ENCODE measurements at regions not wholly inside any gene's neighbourhood (a gene's known extent, or its start where the extent isn't known, plus 50 kb on each side); places are given as distances from the start of the nearest gene placed in this dataset.

GRCh38 chr6:133583907-133584427 is 304.9 kb upstream of the TCF21 start:
- no peak for DNase-seq (ENCODE audit: low read depth in 2 of 2)

- DNase-seq (ENCODE audit: low read depth in 2 of 2) = no peak
These were observed 304.1 kb upstream of the TCF21 start for GRCh38 chr6:133584823-133585222.

DNA sequence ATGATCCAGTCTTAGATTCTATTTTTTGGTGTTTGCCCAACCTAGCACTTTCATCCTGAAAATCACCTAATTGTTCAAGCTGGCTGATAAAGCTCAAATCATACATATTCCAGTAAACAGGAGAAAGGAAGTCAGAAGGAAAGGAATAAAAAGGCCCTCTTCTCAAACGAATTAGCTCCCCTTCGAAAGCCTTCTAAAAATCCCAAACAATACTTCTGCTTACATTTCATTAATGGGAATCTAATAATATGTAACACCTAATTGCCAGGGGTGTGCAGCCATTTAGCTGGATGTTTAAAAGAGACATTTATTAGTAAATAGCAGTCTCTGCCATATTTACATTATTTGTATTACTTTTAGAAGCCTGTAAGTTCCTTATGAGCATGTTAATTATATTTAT is 302.9 kb upstream of the TCF21 start:
- no peak for DNase-seq (ENCODE audit: low read depth in 2 of 2)

GRCh38 chr6:133587546-133588160 is 301.3 kb upstream of the TCF21 start:
- no peak for DNase-seq (ENCODE audit: low read depth in 2 of 2)

GRCh38 chr6:133590196-133590595 is 298.7 kb upstream of the TCF21 start:
- no peak for DNase-seq (ENCODE audit: low read depth in 2 of 2)

- no peak for DNase-seq (ENCODE audit: low read depth in 2 of 2)
These were observed 298.1 kb upstream of the TCF21 start for GRCh38 chr6:133590814-133591213.

GRCh38 chr6:133591275-133591674 is 297.6 kb upstream of the TCF21 start:
- no peak for DNase-seq (ENCODE audit: low read depth in 2 of 2)

DNA sequence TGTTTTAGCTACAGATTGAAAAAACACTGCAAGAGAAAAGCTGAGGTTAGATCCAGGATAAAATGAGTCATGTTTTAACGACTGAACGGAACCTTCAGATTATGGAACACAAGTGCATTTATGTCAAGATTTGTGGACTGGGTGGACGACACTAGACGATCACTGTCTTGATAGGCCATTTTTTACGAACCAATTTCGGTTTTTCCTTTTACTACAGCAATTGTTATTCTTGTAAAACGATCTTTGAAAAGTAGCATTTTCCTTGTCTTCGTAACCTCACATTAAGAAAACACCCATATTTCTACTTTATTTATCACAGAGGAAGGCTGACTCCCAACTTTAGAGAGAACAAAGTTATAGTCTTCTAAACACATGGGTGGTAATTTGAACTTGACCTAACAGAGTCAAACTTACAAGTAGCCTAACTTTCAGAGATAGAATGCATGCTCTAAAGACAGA is 294.2 kb upstream of the TCF21 start:
- no peak for DNase-seq (ENCODE audit: low read depth in 2 of 2)

- DNase-seq (ENCODE audit: low read depth in 2 of 2) = no peak
These were observed 293.7 kb upstream of the TCF21 start for GRCh38 chr6:133595111-133595761.

- DNase-seq (ENCODE audit: low read depth in 2 of 2) = no peak
These were observed 282.1 kb upstream of the TCF21 start for GRCh38 chr6:133606852-133607251.

DNA sequence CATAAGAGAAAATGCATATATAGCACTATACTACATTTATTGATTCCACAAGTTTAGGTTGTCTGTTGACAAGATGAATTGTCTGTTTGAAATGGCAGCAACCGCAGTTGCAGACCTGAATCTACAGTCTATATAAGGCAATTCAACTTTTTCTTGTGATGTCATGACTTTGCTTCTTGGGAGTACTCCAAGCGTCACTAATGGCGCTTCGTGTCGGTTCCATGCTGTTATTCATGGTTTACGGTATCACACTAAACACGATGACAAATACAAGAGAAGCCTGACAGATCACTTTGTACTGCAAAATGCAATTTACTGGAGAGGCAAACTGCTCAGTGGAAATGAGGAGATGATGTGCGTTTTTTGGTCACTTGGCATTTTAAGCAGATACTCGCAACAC is 280.3 kb upstream of the TCF21 start:
- DNase-seq (ENCODE audit: low read depth in 2 of 2) = no peak

- no peak for DNase-seq (ENCODE audit: low read depth in 2 of 2)
These were observed 279.3 kb upstream of the TCF21 start for GRCh38 chr6:133609415-133610226.

DNA sequence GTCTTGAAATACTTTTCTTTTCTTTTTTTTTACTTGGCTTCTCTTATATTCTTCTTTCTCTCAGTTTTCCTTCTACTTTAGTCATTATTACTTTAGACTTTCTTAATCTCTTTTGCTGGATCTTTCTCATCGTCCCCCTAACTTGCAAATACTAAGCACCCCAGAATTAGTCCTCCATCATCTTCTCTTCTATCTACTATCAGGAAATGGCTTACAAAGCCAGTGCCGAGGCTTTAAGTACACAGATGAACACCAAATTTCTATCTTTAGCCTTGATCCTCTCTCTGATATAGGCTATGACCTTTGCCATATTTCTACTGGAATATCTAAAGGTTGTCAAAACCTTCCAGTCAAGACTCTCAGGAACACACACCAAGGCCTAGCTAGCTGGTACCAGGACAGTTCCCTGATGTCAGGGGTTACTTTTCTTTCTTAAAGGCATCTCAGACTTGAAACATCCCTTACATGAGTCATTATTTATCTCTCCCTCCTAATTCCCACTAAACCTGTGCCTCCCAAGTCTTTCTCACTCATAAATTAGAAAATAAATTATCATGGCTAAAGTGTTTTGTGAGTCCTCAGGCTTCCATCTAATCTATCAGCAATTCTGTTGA is 278.6 kb upstream of the TCF21 start:
- DNase-seq (ENCODE audit: low read depth in 2 of 2) = no peak

- no peak for DNase-seq (ENCODE audit: low read depth in 2 of 2)
These were observed 277.9 kb upstream of the TCF21 start for GRCh38 chr6:133610971-133611370.

GRCh38 chr6:133612459-133612858 is 276.5 kb upstream of the TCF21 start:
- DNase-seq (ENCODE audit: low read depth in 2 of 2) = no peak

DNA sequence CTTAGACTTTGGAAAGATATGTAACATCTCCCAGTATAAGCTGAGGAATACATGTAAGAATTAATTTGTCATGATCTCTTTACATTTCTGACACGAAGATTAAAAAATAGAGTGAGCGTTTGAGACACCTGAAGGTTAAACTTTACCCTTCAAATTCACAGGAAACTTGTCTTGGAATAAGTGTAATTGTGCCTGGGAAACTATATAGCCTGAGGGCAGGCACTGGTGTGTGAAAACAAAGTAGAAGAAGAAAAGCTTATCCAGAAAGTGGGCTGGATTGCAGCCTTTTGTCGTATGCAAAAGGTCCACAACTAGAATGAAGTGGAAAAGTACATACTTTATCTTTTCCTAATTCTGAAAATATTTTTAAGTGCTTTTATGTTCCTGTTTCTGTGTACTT is 275.7 kb upstream of the TCF21 start:
- DNase-seq (ENCODE audit: low read depth in 2 of 2) = no peak

DNA sequence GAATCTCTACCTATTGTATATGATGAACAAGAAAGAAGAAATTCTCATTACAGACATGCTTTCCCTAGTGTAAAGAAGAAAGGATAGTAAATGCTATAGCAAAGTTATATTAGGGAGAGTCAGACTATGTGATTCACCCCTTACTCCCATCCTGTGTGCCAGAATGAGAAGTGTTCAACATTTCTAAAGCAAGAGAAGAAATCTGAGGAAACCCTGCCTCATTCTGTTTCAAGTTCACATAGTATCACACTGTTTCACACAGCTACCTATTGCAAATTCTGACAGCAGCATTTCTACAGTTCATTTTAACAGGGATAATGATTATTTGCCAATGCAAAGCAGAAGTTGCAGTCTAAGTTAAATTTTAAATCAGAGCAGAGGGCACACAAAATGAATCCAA is 267.2 kb upstream of the TCF21 start:
- no peak for DNase-seq (ENCODE audit: low read depth in 2 of 2)

DNA sequence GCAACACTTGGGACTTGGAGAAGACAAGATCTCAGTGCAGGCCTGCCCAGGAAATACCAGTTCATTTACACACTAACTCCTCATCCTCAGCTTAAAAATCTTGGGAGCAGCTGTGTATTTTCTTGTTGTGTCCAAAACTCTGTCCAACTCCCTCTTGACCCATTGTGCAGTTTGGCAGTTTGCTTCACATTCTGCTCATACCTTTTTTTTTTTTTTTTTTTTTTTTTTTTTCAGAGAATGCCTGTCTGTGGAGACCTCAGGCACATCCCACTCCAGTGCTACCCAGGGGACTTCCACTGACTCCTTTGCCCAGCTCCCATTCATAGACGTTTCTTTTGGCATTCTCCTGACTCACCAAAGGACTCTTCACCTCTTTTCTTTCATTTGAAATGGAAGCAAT is 265.8 kb upstream of the TCF21 start:
- no peak for DNase-seq (ENCODE audit: low read depth in 2 of 2)

DNA sequence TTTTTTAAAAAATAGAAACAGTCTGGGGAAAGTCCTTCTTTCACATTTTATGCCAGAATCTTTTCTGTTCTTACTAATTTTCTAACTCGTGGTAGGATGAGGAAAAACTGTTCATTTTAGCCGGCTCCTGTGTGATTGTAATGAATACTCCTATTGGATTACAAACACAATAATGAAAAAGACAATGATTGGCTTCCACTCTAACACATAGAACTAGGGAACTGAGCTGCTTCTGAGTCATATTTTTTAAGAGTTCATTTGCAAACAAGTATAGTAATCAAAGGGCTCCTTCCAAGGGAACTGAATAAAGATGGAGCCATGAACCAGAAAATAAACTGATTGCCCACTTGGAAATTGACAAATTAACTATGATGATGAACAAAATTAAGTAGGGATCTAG is 265.3 kb upstream of the TCF21 start:
- no peak for DNase-seq (ENCODE audit: low read depth in 2 of 2)

DNA sequence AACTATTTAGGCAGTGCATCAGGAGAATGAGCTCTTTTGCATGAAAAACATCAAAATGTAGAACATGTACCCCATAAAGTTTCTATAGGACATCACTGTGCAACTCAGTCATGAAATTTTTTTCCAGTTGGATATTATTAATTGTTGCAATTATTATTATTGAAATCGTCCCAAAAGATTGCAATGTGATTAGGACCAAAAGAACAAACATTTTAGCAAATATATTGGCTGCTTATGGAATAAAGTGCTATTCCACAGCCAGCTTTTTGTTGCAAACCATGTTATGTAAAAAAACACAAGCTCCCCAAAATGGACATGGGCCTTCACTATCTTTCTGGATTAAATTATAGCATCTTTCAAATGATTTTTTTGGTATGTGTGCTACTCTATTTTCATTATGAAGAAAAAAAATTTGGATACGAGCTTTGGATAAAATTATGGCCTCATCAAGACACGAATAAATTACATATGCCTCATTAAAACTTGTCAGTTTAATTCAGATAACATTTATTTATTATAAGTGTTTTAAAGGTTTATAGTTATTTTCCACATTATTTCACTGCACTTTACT is 262.7 kb upstream of the TCF21 start:
- DNase-seq (ENCODE audit: low read depth in 2 of 2) = no peak

GRCh38 chr6:133629970-133630369 is 258.9 kb upstream of the TCF21 start:
- DNase-seq (ENCODE audit: low read depth in 2 of 2) = no peak

- DNase-seq (ENCODE audit: low read depth in 2 of 2) = no peak
These were observed 258.3 kb upstream of the TCF21 start for GRCh38 chr6:133630651-133631050.
